SK-N-SH treated with all-trans-retinoic acid at 6 μM for 48 hours (cell line): ENCODE measurements at regions not wholly inside any gene's neighbourhood (a gene's known extent, or its start where the extent isn't known, plus 50 kb on each side); places are given as distances from the start of the nearest gene placed in this dataset.

ENCODE experiments used
- ARNTL ChIP-seq: fragments of 450-650 bp; formaldehyde crosslinking; IDR thresholded peaks from 2 replicates; pipeline ENCODE4 v1.5.0; 2020; ENCODE audit warnings: low read depth, mild to moderate bottlenecking, moderate library complexity, borderline replicate concordance
- ZC3H10 ChIP-seq: fragments of 250-450 bp; sonication (Bioruptor Pico); IDR thresholded peaks from 2 replicates; pipeline ENCODE4 v1.5.1; 2021; ENCODE audit warnings: mild to moderate bottlenecking, moderate library complexity
- ZFP30 ChIP-seq: fragments of 450-650 bp; formaldehyde crosslinking; IDR thresholded peaks from 2 replicates; pipeline ENCODE4 v1.5.0; 2022; ENCODE audit warnings: mild to moderate bottlenecking, moderate library complexity
- ZNF8 ChIP-seq: fragments of 450-650 bp; formaldehyde crosslinking; IDR thresholded peaks from 2 replicates; pipeline ENCODE4 v1.5.0; 2020; ENCODE audit warnings: mild to moderate bottlenecking, moderate library complexity
- TF ChIP-seq, protein P1 (sequence below): fragments of 250-450 bp; sonication (Bioruptor Pico); IDR thresholded peaks from 2 replicates; pipeline ENCODE4 v1.8.0; 2021; ENCODE audit warnings: low read depth, mild to moderate bottlenecking, moderate library complexity, borderline replicate concordance
- TF ChIP-seq, protein P2 (sequence below): fragments of 250-450 bp; sonication (Bioruptor Pico); IDR thresholded peaks from 2 replicates; pipeline ENCODE4 v1.8.0; 2020; ENCODE audit warnings: mild to moderate bottlenecking, moderate library complexity, borderline replicate concordance
- TF ChIP-seq, protein P3 (sequence below): fragments of 250-450 bp; sonication (Bioruptor Pico); IDR thresholded peaks from 2 replicates; pipeline ENCODE4 v1.5.0; 2020; ENCODE audit warnings: mild to moderate bottlenecking, moderate library complexity

DNA sequence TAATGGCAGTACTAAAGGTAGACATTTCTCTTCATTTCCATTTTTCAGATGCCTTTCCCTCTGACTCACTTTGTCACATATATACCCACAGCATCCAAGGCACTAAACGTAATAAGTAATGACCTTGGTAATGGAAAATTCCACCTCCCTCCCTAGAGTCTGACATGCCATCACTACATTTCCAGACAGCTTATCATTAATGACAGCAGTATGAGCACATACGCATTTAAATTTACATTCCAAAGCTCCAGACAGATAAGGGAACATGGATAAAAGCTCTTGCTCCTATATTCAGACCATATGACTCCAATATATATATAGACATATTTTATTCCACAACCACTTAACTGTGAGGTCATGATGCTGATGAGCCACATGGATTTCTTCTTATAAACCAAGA lies 191.7 kb upstream of the GORAB start:
- TF ChIP-seq ARNTL (CRISPR knock-in tag) (no peak), ZFP30 (CRISPR knock-in tag) (no peak), ZC3H10 (CRISPR knock-in tag) (no peak), ZNF8 (CRISPR knock-in tag) (no peak)
- TF ChIP-seq, protein P1, sequence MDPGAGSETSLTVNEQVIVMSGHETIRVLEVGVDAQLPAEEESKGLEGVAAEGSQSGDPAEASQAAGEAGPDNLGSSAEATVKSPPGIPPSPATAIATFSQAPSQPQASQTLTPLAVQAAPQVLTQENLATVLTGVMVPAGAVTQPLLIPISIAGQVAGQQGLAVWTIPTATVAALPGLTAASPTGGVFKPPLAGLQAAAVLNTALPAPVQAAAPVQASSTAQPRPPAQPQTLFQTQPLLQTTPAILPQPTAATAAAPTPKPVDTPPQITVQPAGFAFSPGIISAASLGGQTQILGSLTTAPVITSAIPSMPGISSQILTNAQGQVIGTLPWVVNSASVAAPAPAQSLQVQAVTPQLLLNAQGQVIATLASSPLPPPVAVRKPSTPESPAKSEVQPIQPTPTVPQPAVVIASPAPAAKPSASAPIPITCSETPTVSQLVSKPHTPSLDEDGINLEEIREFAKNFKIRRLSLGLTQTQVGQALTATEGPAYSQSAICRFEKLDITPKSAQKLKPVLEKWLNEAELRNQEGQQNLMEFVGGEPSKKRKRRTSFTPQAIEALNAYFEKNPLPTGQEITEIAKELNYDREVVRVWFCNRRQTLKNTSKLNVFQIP (CRISPR knock-in tag), result no peak
- TF ChIP-seq, protein P2, sequence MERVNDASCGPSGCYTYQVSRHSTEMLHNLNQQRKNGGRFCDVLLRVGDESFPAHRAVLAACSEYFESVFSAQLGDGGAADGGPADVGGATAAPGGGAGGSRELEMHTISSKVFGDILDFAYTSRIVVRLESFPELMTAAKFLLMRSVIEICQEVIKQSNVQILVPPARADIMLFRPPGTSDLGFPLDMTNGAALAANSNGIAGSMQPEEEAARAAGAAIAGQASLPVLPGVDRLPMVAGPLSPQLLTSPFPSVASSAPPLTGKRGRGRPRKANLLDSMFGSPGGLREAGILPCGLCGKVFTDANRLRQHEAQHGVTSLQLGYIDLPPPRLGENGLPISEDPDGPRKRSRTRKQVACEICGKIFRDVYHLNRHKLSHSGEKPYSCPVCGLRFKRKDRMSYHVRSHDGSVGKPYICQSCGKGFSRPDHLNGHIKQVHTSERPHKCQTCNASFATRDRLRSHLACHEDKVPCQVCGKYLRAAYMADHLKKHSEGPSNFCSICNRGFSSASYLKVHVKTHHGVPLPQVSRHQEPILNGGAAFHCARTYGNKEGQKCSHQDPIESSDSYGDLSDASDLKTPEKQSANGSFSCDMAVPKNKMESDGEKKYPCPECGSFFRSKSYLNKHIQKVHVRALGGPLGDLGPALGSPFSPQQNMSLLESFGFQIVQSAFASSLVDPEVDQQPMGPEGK (CRISPR knock-in tag), result no peak
- TF ChIP-seq, protein P3, sequence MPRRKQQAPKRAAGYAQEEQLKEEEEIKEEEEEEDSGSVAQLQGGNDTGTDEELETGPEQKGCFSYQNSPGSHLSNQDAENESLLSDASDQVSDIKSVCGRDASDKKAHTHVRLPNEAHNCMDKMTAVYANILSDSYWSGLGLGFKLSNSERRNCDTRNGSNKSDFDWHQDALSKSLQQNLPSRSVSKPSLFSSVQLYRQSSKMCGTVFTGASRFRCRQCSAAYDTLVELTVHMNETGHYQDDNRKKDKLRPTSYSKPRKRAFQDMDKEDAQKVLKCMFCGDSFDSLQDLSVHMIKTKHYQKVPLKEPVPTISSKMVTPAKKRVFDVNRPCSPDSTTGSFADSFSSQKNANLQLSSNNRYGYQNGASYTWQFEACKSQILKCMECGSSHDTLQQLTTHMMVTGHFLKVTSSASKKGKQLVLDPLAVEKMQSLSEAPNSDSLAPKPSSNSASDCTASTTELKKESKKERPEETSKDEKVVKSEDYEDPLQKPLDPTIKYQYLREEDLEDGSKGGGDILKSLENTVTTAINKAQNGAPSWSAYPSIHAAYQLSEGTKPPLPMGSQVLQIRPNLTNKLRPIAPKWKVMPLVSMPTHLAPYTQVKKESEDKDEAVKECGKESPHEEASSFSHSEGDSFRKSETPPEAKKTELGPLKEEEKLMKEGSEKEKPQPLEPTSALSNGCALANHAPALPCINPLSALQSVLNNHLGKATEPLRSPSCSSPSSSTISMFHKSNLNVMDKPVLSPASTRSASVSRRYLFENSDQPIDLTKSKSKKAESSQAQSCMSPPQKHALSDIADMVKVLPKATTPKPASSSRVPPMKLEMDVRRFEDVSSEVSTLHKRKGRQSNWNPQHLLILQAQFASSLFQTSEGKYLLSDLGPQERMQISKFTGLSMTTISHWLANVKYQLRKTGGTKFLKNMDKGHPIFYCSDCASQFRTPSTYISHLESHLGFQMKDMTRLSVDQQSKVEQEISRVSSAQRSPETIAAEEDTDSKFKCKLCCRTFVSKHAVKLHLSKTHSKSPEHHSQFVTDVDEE (CRISPR knock-in tag), result no peak
